GM21423 (cell line): ENCODE measurements at regions not wholly inside any gene's neighbourhood (a gene's known extent, or its start where the extent isn't known, plus 50 kb on each side); places are given as distances from the start of the nearest gene placed in this dataset.

Experiments
- ATAC-seq: cut with Tn5 transposase; IDR thresholded peaks from one replicate; pipeline ENCODE4 v1.9.1; 2021; ENCODE audit warnings: mild to moderate bottlenecking, moderate library complexity; ENCODE audit not compliant: unreplicated experiment

DNA sequence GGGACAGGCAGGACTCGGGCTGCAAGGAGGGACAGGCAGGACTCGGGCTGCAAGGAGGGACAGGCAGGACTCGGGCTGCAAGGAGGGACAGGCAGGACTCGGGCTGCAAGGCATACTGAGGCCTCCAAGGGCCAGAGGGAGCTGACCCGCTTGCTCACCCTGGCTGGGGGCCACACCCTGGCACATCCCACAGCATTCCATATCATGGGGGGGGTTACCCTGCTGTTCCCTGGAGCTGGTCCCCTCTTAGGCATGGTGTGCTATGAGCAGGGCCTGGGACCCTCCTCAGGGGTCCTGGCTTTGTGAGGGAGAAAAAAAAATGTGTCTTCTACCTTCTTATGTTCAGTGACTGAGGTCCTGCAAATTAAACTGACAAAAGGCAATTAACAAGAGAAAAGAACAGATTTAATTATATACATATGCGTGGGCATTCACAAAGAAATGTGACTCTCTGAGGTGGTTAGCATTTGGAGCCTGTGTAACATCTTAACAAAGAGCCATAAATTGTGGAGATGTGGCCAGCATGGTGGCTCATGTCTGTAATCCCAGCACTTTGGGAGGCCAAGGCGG is 97.6 kb upstream of the ALDH1A3 start:
- no peak for ATAC-seq

GRCh38 chr15:100783291-100783690 is 96.3 kb upstream of the ALDH1A3 start:
- ATAC-seq, result no peak

- no peak for ATAC-seq
Measured at GRCh38 chr15:100783760-100784492, 95.7 kb upstream of the ALDH1A3 start.

DNA sequence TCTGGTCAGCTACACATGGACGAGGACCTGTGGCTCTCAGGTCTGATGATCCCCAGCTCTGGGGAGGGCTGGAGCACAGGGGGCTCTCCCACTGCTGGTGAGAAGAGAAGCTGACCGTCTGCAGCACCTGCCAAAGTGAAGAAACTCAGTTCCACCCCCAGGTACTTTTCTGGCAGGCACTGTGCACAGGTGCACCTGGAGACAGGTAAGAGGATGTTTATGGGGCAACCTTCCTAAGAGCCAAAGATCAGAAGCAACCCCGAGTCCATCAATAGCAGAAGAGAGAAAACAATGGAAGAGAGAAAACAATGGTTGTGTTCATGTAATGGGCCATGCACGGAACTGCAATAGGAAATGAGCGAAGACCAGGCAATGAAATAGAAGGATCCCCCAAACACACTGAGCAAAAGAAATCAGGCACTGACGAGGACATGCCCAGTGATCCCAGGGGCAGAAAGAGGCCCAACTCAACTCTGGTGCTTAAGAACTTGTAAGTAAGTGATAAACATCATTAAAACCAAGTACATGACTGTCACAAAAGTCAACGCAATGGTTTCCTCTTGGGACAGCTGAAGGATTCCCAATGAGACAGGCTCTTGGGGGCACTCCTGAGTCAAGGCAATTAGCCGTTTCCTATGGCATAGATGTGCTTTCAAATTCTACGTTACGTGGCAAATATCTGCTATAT is 95.0 kb upstream of the ALDH1A3 start:
- ATAC-seq, result no peak

- ATAC-seq, result no peak
Measured at GRCh38 chr15:100785181-100786138, 94.2 kb upstream of the ALDH1A3 start.

DNA sequence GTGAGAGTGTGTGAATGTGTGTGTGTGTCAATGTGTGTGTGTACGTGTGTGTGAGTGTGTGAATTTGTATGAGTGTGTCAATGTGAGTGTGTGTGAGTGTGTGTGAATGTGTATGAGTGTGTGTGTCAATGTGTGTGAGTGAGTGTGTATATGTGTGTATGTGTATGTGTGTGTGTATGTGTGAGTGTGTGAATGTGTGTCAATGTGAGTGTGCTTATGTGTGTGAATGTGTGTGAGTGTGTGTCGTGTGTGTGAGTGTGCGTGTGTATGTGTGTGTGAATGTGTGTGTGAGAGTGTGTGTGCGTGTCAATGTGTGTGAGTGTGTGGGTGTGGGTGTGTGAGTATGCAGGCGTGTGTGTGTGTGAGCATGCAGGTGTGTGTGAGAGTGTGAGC is 93.5 kb upstream of the ALDH1A3 start:
- no peak for ATAC-seq

- ATAC-seq, result no peak
Measured at GRCh38 chr15:100786901-100787566, 92.6 kb upstream of the ALDH1A3 start.

- ATAC-seq, result no peak
Measured at GRCh38 chr15:100787567-100788417, 91.8 kb upstream of the ALDH1A3 start.

DNA sequence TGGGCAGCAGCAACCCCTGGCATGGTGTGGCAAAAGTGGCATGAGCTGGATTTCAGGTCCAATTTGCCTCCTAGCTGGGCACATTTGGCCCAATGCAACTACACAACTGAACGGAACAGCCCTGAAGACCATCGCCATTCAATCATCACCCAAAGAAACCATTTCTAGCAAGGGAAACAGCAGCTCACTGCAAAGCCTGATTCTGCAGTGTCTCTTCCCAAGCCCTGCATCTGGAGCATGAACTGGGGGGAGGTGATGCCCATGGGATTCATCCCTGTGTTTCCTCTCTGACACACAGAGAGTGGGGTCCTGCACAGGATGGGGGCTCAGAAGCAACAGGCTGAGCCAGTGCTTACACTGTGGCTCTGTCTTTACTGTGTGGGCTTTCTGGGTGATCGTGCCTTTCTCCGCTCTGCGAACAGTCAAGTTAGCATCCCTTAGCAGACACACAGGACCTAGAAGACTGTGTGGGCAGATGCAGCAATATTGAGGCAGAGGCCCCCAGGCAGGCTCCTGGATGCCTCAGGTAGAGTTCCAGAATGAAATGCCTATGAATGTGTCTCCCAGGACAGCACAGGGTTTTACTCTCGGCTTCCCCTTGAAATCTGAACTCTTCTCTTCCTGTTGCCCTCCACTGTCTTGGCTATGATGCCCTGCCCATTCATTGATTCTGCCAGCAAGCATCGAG is 91.1 kb upstream of the ALDH1A3 start:
- no peak for ATAC-seq

DNA sequence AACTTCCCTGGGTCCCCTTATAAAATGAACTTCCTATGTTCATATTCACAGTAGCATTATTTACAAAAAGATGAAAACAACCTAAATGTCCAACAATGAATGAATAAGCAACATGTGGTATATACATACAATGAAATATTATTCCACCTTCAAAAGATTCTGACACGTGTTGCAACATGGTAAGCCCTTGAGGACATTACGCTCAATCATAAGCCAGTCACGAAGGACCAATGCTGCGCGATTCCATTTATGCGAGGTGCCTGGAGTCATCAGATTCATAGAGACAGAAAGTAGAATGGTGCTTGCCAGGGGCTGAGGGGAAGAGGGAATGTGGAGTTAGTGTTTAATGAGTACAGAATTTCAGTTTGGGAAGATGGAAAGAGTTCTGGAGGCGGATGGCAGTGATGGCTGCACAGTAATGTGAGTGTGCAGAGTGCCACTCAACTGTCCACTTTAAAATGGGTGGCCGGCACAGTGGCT is 88.8 kb upstream of the ALDH1A3 start:
- ATAC-seq, result no peak

DNA sequence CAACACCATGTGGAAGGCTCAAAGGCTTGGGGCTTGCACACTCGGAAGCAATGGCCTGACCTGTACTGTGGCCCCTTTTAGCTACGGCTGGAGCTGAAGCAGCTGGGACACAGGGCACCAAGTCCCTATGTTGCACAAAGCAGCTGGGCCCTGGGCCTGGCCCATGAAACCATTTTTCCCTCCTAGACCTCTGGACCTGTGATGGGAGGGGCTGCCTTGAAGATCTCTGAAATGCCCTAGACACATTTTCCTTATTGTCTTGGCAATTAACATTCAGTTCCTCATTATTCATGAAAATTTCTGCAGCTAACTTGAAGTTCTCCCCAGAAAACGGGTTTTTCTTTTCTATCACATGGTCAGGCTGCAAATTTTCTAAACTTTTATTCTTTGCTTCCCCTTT is 85.6 kb upstream of the ALDH1A3 start:
- ATAC-seq, result no peak

DNA sequence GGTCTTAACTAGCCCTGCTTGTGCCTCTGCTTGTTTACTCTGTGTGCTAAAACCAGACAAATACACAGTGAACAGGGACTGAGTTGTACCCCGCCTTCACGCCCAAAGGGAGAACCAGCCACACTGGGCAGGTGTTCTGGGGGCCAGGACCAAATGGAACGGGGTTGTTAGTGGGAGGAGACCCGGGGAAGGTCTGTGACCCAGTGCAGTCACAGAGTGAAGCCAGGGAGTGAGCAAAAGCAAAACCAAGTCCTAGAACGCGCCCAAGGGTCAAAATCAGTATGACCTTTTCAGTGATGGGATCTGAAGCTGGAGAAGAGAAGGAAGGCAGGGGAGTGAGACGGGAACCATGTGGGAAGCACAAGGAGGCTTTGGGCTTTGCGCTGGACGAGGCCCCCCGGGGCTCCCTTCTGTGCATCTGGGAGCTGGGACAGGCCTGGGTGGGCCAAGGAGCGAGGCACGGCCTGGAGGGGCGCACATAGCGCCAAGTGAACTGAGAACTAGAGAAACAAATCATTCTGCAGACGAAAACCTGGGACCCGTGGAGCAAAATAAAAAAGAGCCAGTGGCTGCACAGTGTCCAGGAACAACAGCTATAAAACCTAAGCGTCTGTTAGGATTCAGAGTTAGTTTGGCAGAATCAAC is 78.3 kb upstream of the ALDH1A3 start:
- ATAC-seq, result no peak

DNA sequence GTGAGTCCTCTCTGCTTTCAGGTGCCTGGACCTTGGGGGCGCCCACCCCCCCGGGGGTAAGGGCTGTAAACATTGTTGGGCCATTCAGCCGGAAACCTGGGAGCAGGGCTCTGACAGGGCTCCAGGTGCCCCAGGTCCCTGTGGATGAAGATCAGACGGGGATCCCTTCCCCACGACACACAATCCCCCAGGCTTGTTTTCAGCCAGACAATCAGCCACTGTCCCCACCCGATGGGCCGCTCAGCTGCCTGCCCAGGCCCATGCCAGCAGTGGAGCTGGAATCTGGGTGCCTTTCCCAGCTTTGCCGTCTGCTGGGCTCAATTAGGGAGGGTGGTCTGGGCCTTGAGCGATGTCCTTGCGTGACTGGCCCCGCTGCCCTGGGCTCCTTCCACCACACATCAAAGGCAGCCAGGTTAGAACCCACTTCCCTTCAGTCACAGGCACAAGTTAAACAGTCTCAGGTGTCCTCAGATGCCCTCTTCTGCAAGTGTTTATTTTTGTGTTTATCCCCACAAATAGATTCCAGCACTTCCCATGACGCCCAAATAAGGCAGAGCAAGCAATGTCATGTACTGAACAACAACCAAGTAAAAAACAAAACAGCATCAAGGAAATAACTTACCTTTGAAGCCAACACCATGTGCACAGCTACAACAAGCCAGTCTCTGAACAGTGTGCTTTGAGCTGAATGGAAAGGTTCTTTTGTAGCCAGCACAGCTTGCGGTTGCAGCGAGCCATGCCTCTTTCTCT is 77.0 kb upstream of the ALDH1A3 start:
- ATAC-seq, result no peak

DNA sequence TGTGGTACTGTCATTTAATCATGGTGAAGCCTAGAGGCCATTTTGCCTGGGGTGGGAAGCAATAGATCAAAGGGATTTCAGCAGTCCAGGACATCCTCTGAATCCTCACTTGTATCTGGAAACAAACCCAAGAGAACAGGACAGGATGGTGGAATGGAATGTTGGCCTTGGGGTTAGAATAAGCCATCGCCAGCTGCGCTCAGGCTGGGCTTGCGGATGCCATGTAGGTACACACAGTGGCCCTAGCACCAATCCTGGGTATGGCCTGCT is 76.5 kb upstream of the ALDH1A3 start:
- no peak for ATAC-seq

DNA sequence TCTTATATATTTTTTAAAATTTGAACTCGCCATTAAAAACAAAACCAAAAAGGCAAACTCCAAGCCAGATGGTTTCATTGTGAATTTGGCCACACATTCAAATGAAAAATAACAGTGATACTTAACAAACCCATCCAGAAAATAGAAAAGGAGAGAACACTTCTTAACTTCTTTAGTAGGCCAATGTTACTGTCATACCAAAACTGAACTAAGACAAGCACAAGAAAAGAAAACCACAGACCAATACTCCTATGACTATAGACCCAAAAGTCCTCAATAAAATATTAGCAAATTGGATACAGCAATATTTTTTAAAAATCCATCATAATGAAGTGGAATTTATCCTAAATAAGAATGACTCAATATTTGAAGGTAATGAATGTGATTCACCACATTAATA is 73.5 kb upstream of the ALDH1A3 start:
- ATAC-seq, result no peak

- ATAC-seq, result no peak
Measured at GRCh38 chr15:100807028-100807427, 72.6 kb upstream of the ALDH1A3 start.

DNA sequence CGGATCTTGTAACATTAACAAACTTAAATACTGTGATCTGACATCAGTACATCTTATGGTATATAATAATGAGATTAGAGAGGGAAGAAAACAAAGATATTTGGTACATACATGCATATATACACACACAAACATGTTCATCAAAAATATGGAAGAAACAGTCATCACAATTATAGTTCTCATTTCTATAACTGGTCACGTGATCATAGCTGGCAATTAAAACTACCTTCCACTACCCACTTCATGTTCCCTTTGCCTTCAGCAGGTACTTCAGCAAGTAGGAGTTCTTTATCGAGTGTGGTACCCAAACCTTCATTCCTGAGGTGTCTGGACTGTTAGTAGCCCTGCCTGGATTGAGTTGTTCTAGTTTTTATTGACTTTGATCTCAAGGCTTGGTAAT is 70.9 kb upstream of the ALDH1A3 start:
- no peak for ATAC-seq

GRCh38 chr15:100809151-100809550 is 70.5 kb upstream of the ALDH1A3 start:
- no peak for ATAC-seq
